ENCODE measurements at regions not wholly inside any gene's neighbourhood (a gene's known extent, or its start where the extent isn't known, plus 50 kb on each side); places are given as distances from the start of the nearest gene placed in this dataset.

- Histone ChIP-seq H3K9ac (ENCODE audit: low read depth in 1 of 3, low read length in 3 of 3) (no peak overlapping the region), H3K27me3 (ENCODE audit: control insufficient read depth in 3 of 3, insufficient read depth in 3 of 3, low read length in 3 of 3) (peaks cover 24 to 40% (median 29%) of the 10 kb centered on the region in 3 donors), H3K9me3 (ENCODE audit: control insufficient read depth in 3 of 3, low read length in 3 of 3) (peaks cover 0 to 4% (median 3%) of the 10 kb centered on the region in 3 donors), H3K4me3 (ENCODE audit: low read length in 3 of 3) (no peak overlapping the region), H3K27ac (ENCODE audit: low read depth, low read length) (no peak overlapping the region), H3K36me3 (ENCODE audit: control insufficient read depth in 3 of 3, insufficient read depth in 3 of 3, low read length in 3 of 3) (no peaks in the 10 kb centered on the region), H3K4me1 (ENCODE audit: control insufficient read depth in 3 of 3, insufficient read depth in 3 of 3, low read length in 3 of 3) (no peaks in the 10 kb centered on the region)
Observed at GRCh38 chr16:89027281-89027680, 50.3 kb upstream of the CBFA2T3 start.

- no peak overlapping the region for H3K4me3 ChIP-seq (ENCODE audit: low read length in 3 of 3)
- H3K36me3 ChIP-seq (ENCODE audit: control insufficient read depth in 3 of 3, insufficient read depth in 3 of 3, low read length in 3 of 3), result no peaks in the 10 kb centered on the region
- no peak overlapping the region for H3K9ac ChIP-seq (ENCODE audit: low read depth in 1 of 3, low read length in 3 of 3)
- peaks cover 0 to under 1% (median 0%) of the 10 kb centered on the region in 3 donors for H3K9me3 ChIP-seq (ENCODE audit: control insufficient read depth in 3 of 3, low read length in 3 of 3)
- H3K27ac ChIP-seq (ENCODE audit: low read depth, low read length), result no peak overlapping the region
- H3K4me1 ChIP-seq (ENCODE audit: control insufficient read depth in 3 of 3, insufficient read depth in 3 of 3, low read length in 3 of 3), result no peaks in the 10 kb centered on the region
- peaks cover 35 to 48% (median 36%) of the 10 kb centered on the region in 3 donors for H3K27me3 ChIP-seq (ENCODE audit: control insufficient read depth in 3 of 3, insufficient read depth in 3 of 3, low read length in 3 of 3)
Observed at GRCh38 chr16:89031715-89032659, 55.0 kb upstream of the CBFA2T3 start.

GRCh38 chr16:89033304-89033703 lies 56.3 kb upstream of the CBFA2T3 start:
- H3K27me3 ChIP-seq (ENCODE audit: control insufficient read depth in 3 of 3, insufficient read depth in 3 of 3, low read length in 3 of 3), result peaks cover 45 to 58% (median 49%) of the 10 kb centered on the region in 3 donors
- H3K9ac ChIP-seq (ENCODE audit: low read depth in 1 of 3, low read length in 3 of 3), result no peak overlapping the region
- no peaks in the 10 kb centered on the region for H3K9me3 ChIP-seq (ENCODE audit: control insufficient read depth in 3 of 3, low read length in 3 of 3)

GRCh38 chr16:89033796-89034572 lies 57.0 kb upstream of the CBFA2T3 start:
- Histone ChIP-seq H3K4me3 (ENCODE audit: low read length in 3 of 3) (no peak overlapping the region), H3K36me3 (ENCODE audit: control insufficient read depth in 3 of 3, insufficient read depth in 3 of 3, low read length in 3 of 3) (no peaks in the 10 kb centered on the region), H3K4me1 (ENCODE audit: control insufficient read depth in 3 of 3, insufficient read depth in 3 of 3, low read length in 3 of 3) (no peaks in the 10 kb centered on the region), H3K27ac (ENCODE audit: low read depth, low read length) (no peak overlapping the region), H3K9me3 (ENCODE audit: control insufficient read depth in 3 of 3, low read length in 3 of 3) (no peaks in the 10 kb centered on the region), H3K27me3 (ENCODE audit: control insufficient read depth in 3 of 3, insufficient read depth in 3 of 3, low read length in 3 of 3) (peaks cover 51 to 64% (median 55%) of the 10 kb centered on the region in 3 donors), H3K9ac (ENCODE audit: low read depth in 1 of 3, low read length in 3 of 3) (no peak overlapping the region)

More at GRCh38 chr16:89033304-89033703, 56.3 kb upstream of the CBFA2T3 start:
- Histone ChIP-seq H3K4me1 (ENCODE audit: control insufficient read depth in 3 of 3, insufficient read depth in 3 of 3, low read length in 3 of 3) (no peaks in the 10 kb centered on the region), H3K27ac (ENCODE audit: low read depth, low read length) (no peak overlapping the region), H3K4me3 (ENCODE audit: low read length in 3 of 3) (no peak overlapping the region), H3K36me3 (ENCODE audit: control insufficient read depth in 3 of 3, insufficient read depth in 3 of 3, low read length in 3 of 3) (no peaks in the 10 kb centered on the region)

GRCh38 chr16:89034573-89034961 lies 57.6 kb upstream of the CBFA2T3 start:
- Histone ChIP-seq H3K27me3 (ENCODE audit: control insufficient read depth in 3 of 3, insufficient read depth in 3 of 3, low read length in 3 of 3) (peaks cover 57 to 69% (median 61%) of the 10 kb centered on the region in 3 donors), H3K4me3 (ENCODE audit: low read length in 3 of 3) (no peak overlapping the region), H3K9ac (ENCODE audit: low read depth in 1 of 3, low read length in 3 of 3) (no peak overlapping the region), H3K27ac (ENCODE audit: low read depth, low read length) (no peak overlapping the region), H3K4me1 (ENCODE audit: control insufficient read depth in 3 of 3, insufficient read depth in 3 of 3, low read length in 3 of 3) (no peaks in the 10 kb centered on the region), H3K36me3 (ENCODE audit: control insufficient read depth in 3 of 3, insufficient read depth in 3 of 3, low read length in 3 of 3) (no peaks in the 10 kb centered on the region), H3K9me3 (ENCODE audit: control insufficient read depth in 3 of 3, low read length in 3 of 3) (no peaks in the 10 kb centered on the region)

GRCh38 chr16:89034971-89035668 lies 58.1 kb upstream of the CBFA2T3 start:
- Histone ChIP-seq H3K36me3 (ENCODE audit: control insufficient read depth in 3 of 3, insufficient read depth in 3 of 3, low read length in 3 of 3) (no peaks in the 10 kb centered on the region), H3K4me1 (ENCODE audit: control insufficient read depth in 3 of 3, insufficient read depth in 3 of 3, low read length in 3 of 3) (no peaks in the 10 kb centered on the region), H3K27ac (ENCODE audit: low read depth, low read length) (no peak overlapping the region), H3K4me3 (ENCODE audit: low read length in 3 of 3) (no peak overlapping the region), H3K9me3 (ENCODE audit: control insufficient read depth in 3 of 3, low read length in 3 of 3) (no peaks in the 10 kb centered on the region), H3K27me3 (ENCODE audit: control insufficient read depth in 3 of 3, insufficient read depth in 3 of 3, low read length in 3 of 3) (peaks cover 59 to 73% (median 64%) of the 10 kb centered on the region in 3 donors), H3K9ac (ENCODE audit: low read depth in 1 of 3, low read length in 3 of 3) (no peak overlapping the region)

GRCh38 chr16:89035669-89036570 lies 57.7 kb upstream of the ACSF3 start:
- Histone ChIP-seq H3K27ac (ENCODE audit: low read depth, low read length) (no peak overlapping the region), H3K9me3 (ENCODE audit: control insufficient read depth in 3 of 3, low read length in 3 of 3) (no peaks in the 10 kb centered on the region), H3K27me3 (ENCODE audit: control insufficient read depth in 3 of 3, insufficient read depth in 3 of 3, low read length in 3 of 3) (peaks cover 66 to 78% (median 72%) of the 10 kb centered on the region in 3 donors), H3K36me3 (ENCODE audit: control insufficient read depth in 3 of 3, insufficient read depth in 3 of 3, low read length in 3 of 3) (no peaks in the 10 kb centered on the region), H3K4me1 (ENCODE audit: control insufficient read depth in 3 of 3, insufficient read depth in 3 of 3, low read length in 3 of 3) (no peaks in the 10 kb centered on the region), H3K9ac (ENCODE audit: low read depth in 1 of 3, low read length in 3 of 3) (no peak overlapping the region), H3K4me3 (ENCODE audit: low read length in 3 of 3) (no peak overlapping the region)

GRCh38 chr16:89036776-89037175 lies 56.9 kb upstream of the ACSF3 start:
- Histone ChIP-seq H3K4me3 (ENCODE audit: low read length in 3 of 3) (no peak overlapping the region), H3K36me3 (ENCODE audit: control insufficient read depth in 3 of 3, insufficient read depth in 3 of 3, low read length in 3 of 3) (no peaks in the 10 kb centered on the region), H3K27ac (ENCODE audit: low read depth, low read length) (no peak overlapping the region), H3K9me3 (ENCODE audit: control insufficient read depth in 3 of 3, low read length in 3 of 3) (no peaks in the 10 kb centered on the region), H3K27me3 (ENCODE audit: control insufficient read depth in 3 of 3, insufficient read depth in 3 of 3, low read length in 3 of 3) (peaks cover 73 to 79% (median 76%) of the 10 kb centered on the region in 3 donors), H3K9ac (ENCODE audit: low read depth in 1 of 3, low read length in 3 of 3) (no peak overlapping the region), H3K4me1 (ENCODE audit: control insufficient read depth in 3 of 3, insufficient read depth in 3 of 3, low read length in 3 of 3) (no peaks in the 10 kb centered on the region)

Data from skeletal muscle tissue (tissue), 3 donors.